ENCODE measurements at regions not wholly inside any gene's neighbourhood (a gene's known extent, or its start where the extent isn't known, plus 50 kb on each side); places are given as distances from the start of the nearest gene placed in this dataset.
"Not testable (repeated sequence)": the region's sequence is repeated elsewhere in the genome, so short reads cannot be mapped to it uniquely, and the experiment has no call there.

DNA sequence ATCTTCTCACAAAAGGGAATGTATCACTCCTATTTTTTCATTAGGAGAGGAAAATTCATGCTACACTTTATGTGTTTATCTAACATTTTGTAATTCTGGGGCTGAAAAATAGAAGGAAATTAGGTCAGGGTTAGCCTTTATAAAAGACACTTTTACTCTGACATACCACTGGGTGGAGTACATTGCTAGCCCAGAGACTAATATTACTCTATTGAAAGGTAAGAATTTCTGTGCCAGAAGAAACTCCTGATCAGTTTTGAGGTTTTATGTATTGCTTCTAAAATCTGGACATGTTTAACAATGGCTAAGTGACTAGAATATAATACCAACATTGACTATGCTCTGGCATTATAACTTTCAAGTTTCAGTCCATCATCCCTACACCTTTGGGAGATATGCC lies 724.6 kb downstream of the USP25 start:
- in situ Hi-C loops (cut with HindIII; ENCODE audit: low sequenced_read_pairs): no loop called here
- TF ChIP-seq, protein P1, sequence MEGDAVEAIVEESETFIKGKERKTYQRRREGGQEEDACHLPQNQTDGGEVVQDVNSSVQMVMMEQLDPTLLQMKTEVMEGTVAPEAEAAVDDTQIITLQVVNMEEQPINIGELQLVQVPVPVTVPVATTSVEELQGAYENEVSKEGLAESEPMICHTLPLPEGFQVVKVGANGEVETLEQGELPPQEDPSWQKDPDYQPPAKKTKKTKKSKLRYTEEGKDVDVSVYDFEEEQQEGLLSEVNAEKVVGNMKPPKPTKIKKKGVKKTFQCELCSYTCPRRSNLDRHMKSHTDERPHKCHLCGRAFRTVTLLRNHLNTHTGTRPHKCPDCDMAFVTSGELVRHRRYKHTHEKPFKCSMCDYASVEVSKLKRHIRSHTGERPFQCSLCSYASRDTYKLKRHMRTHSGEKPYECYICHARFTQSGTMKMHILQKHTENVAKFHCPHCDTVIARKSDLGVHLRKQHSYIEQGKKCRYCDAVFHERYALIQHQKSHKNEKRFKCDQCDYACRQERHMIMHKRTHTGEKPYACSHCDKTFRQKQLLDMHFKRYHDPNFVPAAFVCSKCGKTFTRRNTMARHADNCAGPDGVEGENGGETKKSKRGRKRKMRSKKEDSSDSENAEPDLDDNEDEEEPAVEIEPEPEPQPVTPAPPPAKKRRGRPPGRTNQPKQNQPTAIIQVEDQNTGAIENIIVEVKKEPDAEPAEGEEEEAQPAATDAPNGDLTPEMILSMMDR (IDR thresholded peaks at IDR 0.05; ENCODE audit: low read depth, low read length, missing control alignments): peak; percentile 30
- H3K4me3 ChIP-seq (ENCODE audit: low read depth, low read length): no peak overlapping the region
- no peak for DNase-seq (ENCODE audit: low read depth)

DNA sequence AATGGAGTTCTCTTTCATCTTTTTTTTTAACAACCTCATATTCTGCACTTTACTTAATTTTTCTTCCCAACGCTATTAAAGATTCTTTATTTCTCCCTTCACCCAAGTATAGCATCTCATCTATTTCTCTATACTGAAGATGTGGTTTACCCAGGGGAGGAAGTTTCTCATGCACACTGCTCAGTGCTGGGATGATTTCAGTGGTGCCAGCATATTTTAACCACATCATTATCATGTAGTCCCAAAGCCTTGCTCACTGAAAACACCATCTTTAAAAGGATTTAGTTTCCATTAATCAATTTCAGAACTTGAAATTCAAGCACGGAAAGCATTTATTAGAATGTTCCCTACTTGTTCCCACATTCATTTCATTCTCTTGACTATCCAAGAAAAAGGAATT lies 725.7 kb downstream of the USP25 start:
- DNase-seq (ENCODE audit: low read depth): peak; percentile 19
- in situ Hi-C loops (cut with HindIII; ENCODE audit: low sequenced_read_pairs): no loop called here
- H3K4me3 ChIP-seq (ENCODE audit: low read depth, low read length): no peak overlapping the region
- TF ChIP-seq, protein P1 (IDR thresholded peaks at IDR 0.05; ENCODE audit: low read depth, low read length, missing control alignments): no peak

DNA sequence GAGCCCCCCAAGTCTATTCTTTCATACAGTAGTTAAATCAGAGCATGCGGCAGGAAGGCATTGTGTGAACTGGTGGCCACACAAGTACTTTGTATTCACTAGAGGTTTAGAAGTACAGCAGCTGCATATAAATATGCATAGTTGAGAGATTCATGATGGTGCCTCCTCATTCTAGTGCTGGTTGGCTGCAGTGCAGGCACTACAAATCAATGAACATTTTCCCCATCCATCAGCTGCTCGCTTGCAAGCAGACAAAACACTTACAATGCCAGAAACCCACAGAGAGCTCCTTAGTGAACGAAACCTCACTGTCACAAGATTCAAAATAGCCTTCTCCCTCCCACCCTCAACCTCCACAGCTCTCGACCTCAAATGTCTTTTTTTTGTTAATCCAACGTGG lies 726.2 kb downstream of the USP25 start:
- H3K4me3 ChIP-seq (ENCODE audit: low read depth, low read length): no peak overlapping the region
- TF ChIP-seq, protein P1 (IDR thresholded peaks at IDR 0.05; ENCODE audit: low read depth, low read length, missing control alignments): no peak
- peak; percentile 82 for DNase-seq (ENCODE audit: low read depth)
- in situ Hi-C loops (cut with HindIII; ENCODE audit: low sequenced_read_pairs): no loop called here

DNA sequence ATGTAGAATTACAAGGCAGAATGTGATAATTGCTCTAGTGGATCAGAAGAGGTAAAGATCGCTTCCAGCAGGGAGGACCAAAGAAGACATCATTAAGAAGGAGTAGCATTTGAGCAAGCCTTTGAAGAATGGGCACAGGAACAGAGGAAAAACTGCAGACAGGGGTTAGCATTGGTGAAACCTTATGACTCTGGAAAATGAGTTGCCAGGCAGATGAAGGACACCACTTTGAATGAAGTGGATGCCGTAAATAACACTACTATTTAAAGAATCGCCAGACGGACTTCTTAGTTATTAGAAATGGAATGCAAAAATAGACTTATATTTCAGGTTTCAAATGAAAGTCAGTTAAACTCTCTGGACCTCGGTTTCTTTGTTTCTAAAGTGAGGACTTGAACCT lies 727.7 kb downstream of the USP25 start:
- no peak overlapping the region for H3K4me3 ChIP-seq (ENCODE audit: low read depth, low read length)
- TF ChIP-seq, protein P1 (IDR thresholded peaks at IDR 0.05; ENCODE audit: low read depth, low read length, missing control alignments): no peak
- in situ Hi-C loops (cut with HindIII; ENCODE audit: low sequenced_read_pairs): no loop called here
- DNase-seq (ENCODE audit: low read depth): no peak

DNA sequence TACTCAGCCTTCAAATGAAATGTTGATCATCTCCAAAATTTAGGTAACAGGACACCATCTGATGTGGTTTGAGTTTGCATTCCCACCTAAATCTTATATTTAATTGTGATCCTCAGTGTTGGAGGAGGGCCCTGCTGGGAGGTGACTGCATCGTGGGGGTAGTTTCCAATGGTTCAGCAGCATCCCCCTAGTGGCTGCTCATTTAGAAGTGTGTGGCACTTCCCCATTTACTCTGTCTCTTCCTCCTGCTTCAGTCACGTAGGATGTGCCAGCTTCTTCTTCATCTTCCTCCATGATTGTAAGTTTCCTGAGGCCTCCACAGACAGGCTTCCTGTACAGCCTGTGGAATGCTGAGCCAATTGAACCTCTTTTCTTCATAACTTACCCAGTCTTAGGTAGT lies 731.2 kb downstream of the USP25 start:
- in situ Hi-C loops (cut with HindIII; ENCODE audit: low sequenced_read_pairs): no loop called here
- no peak overlapping the region for H3K4me3 ChIP-seq (ENCODE audit: low read depth, low read length)

DNA sequence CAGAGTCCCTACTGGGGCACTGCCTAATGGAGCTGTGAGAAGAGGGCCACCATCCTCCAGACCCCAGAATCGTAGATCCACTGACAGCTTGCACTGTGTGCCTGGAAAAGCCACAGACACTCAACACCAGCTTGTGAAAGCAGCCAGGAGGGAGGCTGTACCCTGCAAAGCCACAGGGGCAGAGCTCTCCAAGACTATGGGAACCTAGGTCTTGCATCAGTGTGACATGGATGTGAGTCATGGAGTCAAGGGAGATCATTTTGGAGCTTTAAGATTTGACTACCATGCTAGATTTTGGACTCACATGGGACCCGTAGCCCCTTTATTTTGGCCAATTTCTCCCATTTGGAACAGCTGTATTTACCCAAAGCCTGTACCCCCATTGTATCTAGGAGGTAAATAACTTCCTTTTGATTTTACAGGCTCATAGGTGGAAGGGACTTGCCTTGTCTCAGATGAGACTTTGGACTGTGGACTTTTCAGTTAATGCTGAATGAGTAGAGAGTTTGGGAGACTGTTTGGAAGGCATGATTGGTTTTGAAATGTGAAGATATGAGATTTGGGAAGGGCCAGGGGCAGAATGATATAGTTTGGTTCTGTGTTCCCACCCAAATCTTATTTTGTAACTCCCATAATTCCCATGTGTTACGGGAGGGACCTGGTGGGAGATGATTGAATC lies 734.6 kb downstream of the USP25 start:
- DNase-seq (ENCODE audit: low read depth); H3K4me3 ChIP-seq (ENCODE audit: low read depth, low read length); in situ Hi-C loops (cut with HindIII; ENCODE audit: low sequenced_read_pairs): not testable (repeated sequence)

More for the DNA sequence above, 731.2 kb downstream of the USP25 start:
- TF ChIP-seq, protein P1 (IDR thresholded peaks at IDR 0.05; ENCODE audit: low read depth, low read length, missing control alignments): no peak
- no peak for DNase-seq (ENCODE audit: low read depth)

DNA sequence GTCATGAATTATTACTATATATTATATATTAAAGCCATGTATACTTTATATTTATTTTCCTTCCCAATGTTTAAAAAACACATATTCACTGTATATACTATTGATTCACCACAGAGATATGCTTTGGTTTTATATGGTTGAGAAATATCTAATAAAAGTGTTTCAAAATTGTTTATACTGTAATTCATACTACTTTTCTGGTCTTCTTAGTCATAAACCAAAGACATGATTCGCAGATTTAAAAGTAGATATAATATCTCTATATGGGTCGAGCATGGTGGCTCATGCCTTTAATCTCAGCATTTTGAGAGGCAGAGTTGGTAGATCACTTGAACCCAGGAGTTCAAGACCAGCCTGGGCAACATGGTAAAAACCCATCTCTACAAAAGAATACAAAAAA lies 738.4 kb downstream of the USP25 start:
- TF ChIP-seq, protein P1 (IDR thresholded peaks at IDR 0.05; ENCODE audit: low read depth, low read length, missing control alignments): no peak
- in situ Hi-C loops (cut with HindIII; ENCODE audit: low sequenced_read_pairs): no loop called here
- DNase-seq (ENCODE audit: low read depth): no peak
- H3K4me3 ChIP-seq (ENCODE audit: low read depth, low read length): no peak overlapping the region

All from astrocyte of the cerebellum (primary cell).